Mesenchymal stem cell (in vitro differentiated cells and primary cell): ENCODE measurements at regions not wholly inside any gene's neighbourhood (a gene's known extent, or its start where the extent isn't known, plus 50 kb on each side); places are given as distances from the start of the nearest gene placed in this dataset.
"Not testable (repeated sequence)": the region's sequence is repeated elsewhere in the genome, so short reads cannot be mapped to it uniquely, and the experiment has no call there.

Source experiments
- DNase-seq: peaks from one replicate; pipeline ENCODE4 v3.0.0-alpha.2; 2013
- H2AFZ ChIP-seq: one replicate; pipeline ENCODE4 v1.6.1; 2013; ENCODE audit warnings: low read depth, mild to moderate bottlenecking, control low read depth, inconsistent platforms, low read length, moderate library complexity
- H2AK5ac ChIP-seq: 2 replicates; pipeline ENCODE4 v1.6.1; 2013; ENCODE audit warnings: low read length, moderate library complexity, mild to moderate bottlenecking, inconsistent platforms; ENCODE audit not compliant: severe bottlenecking
- H2BK120ac ChIP-seq: one replicate; pipeline ENCODE4 v1.6.1; 2013; ENCODE audit warnings: low read depth, mild to moderate bottlenecking, inconsistent platforms, low read length, moderate library complexity
- H2BK12ac ChIP-seq, 2 experiments: one replicate each; pipeline ENCODE4 v1.6.1; 2013; ENCODE audit warnings: inconsistent platforms in 2 of 2, low read length in 2 of 2, mild to moderate bottlenecking in 2 of 2, moderate library complexity in 2 of 2, control low read depth in 1 of 2
- H2BK15ac ChIP-seq: one replicate; pipeline ENCODE4 v1.6.1; 2013; ENCODE audit warnings: mild to moderate bottlenecking, low read depth, inconsistent platforms; ENCODE audit not compliant: poor library complexity, severe bottlenecking
- H2BK5ac ChIP-seq: 2 replicates; pipeline ENCODE4 v1.6.1; 2013; ENCODE audit warnings: low read depth, mild to moderate bottlenecking, low read length, control low read depth, inconsistent platforms; ENCODE audit not compliant: poor library complexity, severe bottlenecking
- H3K14ac ChIP-seq, 2 experiments: one replicate each; pipeline ENCODE4 v1.6.1; 2013; ENCODE audit warnings: inconsistent platforms in 2 of 2, low read length in 2 of 2, control low read depth in 1 of 2, mild to moderate bottlenecking in 1 of 2, moderate library complexity in 1 of 2
- H3K18ac ChIP-seq, 2 experiments: one replicate each; pipeline ENCODE4 v1.6.1; 2013; ENCODE audit warnings: inconsistent platforms in 2 of 2, low read length in 2 of 2, control low read depth in 1 of 2, low read depth in 1 of 2, mild to moderate bottlenecking in 1 of 2
- H3K23ac ChIP-seq, 2 experiments: one replicate each; pipeline ENCODE4 v1.6.1; 2013; ENCODE audit warnings: inconsistent platforms in 2 of 2, low read length in 2 of 2, mild to moderate bottlenecking in 2 of 2, moderate library complexity in 2 of 2, control low read depth in 1 of 2
- H3K27ac ChIP-seq: 2 replicates; pipeline ENCODE4 v1.5.1; 2013; ENCODE audit warnings: mild to moderate bottlenecking, moderate library complexity, low read length, control low read depth, inconsistent platforms; ENCODE audit not compliant: poor library complexity, severe bottlenecking
- H3K27me3 ChIP-seq, 2 experiments: 2 replicates each; pipeline versions ENCODE4 v1.6.1 to v1.7.0; 2013; ENCODE audit warnings: low read length in 2 of 2, mild to moderate bottlenecking in 2 of 2, moderate library complexity in 2 of 2, control low read depth in 1 of 2, inconsistent platforms in 1 of 2; ENCODE audit not compliant: control insufficient read depth in 1 of 2, insufficient read depth in 1 of 2
- H3K36me3 ChIP-seq, 2 experiments: 2 replicates each; pipeline versions ENCODE4 v1.6.1 to v1.7.0; 2013; ENCODE audit warnings: low read length in 2 of 2, control low read depth in 1 of 2, inconsistent platforms in 1 of 2, low read depth in 1 of 2, mild to moderate bottlenecking in 1 of 2; ENCODE audit not compliant: insufficient read depth in 2 of 2, control insufficient read depth in 1 of 2
- H3K4ac ChIP-seq, 2 experiments: one replicate each; pipeline ENCODE4 v1.6.1; 2013; ENCODE audit warnings: inconsistent platforms in 2 of 2, low read length in 2 of 2, mild to moderate bottlenecking in 2 of 2, moderate library complexity in 2 of 2, control low read depth in 1 of 2, low read depth in 1 of 2
- H3K4me1 ChIP-seq: 2 replicates; pipeline ENCODE4 v1.6.1; 2013; ENCODE audit warnings: low read depth, low read length, control low read depth; ENCODE audit not compliant: control insufficient read depth, insufficient read depth
- H3K4me2 ChIP-seq: 2 replicates; pipeline ENCODE4 v1.6.1; 2013; ENCODE audit warnings: low read length, mild to moderate bottlenecking, inconsistent platforms; ENCODE audit not compliant: poor library complexity, severe bottlenecking
- H3K4me3 ChIP-seq, 2 experiments: 2 replicates each; pipeline versions ENCODE4 v1.5.1 to v1.7.0; 2013; ENCODE audit warnings: low read length in 2 of 2, mild to moderate bottlenecking in 2 of 2, control low read depth in 1 of 2, low read depth in 1 of 2; ENCODE audit not compliant: insufficient read depth in 1 of 2
- H3K79me1 ChIP-seq: replicated peaks from 2 replicates; pipeline ENCODE4 v1.6.1; 2013; ENCODE audit warnings: mild to moderate bottlenecking, control low read depth, low read length, inconsistent platforms; ENCODE audit not compliant: poor library complexity, severe bottlenecking
- H3K9ac ChIP-seq: 2 replicates; pipeline ENCODE4 v1.7.0; 2013; ENCODE audit warnings: mild to moderate bottlenecking, low read length, moderate library complexity
- H3K9me3 ChIP-seq: 2 replicates; pipeline ENCODE4 v1.7.0; 2013; ENCODE audit warnings: mild to moderate bottlenecking, low read length; ENCODE audit not compliant: control insufficient read depth
- H4K8ac ChIP-seq: one replicate; pipeline ENCODE4 v1.6.1; 2013; ENCODE audit warnings: inconsistent platforms, mild to moderate bottlenecking, low read length, moderate library complexity
- H4K91ac ChIP-seq: one replicate; pipeline ENCODE4 v1.6.1; 2013; ENCODE audit warnings: mild to moderate bottlenecking, low read length, inconsistent platforms
- WGBS: methylation state at CpG from one replicate; pipeline ENCODE4 v1.1.7; 2013; ENCODE audit warnings: mixed read lengths; 5-methylcytosine and 5-hydroxymethylcytosine counted together

GRCh38 chr3:67248726-67249125, 250.6 kb downstream of the KBTBD8 start:
- WGBS, result 67% methylated on average over 2 of the region's 3 CpGs
- Histone ChIP-seq H2BK12ac (no peak overlapping the region), H2BK120ac (no peak overlapping the region), H4K8ac (no peak overlapping the region), H3K27ac (no peak overlapping the region), H3K9ac (no peak overlapping the region), H3K27me3 (no peaks in the 10 kb centered on the region), H3K23ac (no peak overlapping the region), H3K4ac (no peak overlapping the region), H2BK15ac (no peak overlapping the region), H4K91ac (no peak overlapping the region), H3K4me1 (no peaks in the 10 kb centered on the region), H3K9me3 (no peaks in the 10 kb centered on the region), H3K18ac (no peak overlapping the region), H3K4me2 (no peak overlapping the region), H2AFZ (no peak overlapping the region), H2AK5ac (no peak overlapping the region), H2BK5ac (no peak overlapping the region), H3K14ac (no peak overlapping the region), H3K4me3 (no peak overlapping the region), H3K79me1 (no peaks in the 10 kb centered on the region), H3K36me3 (no peaks in the 10 kb centered on the region)
- DNase-seq, result no peak

- H3K79me1 ChIP-seq, H2BK120ac ChIP-seq, H2BK12ac ChIP-seq, H3K4me1 ChIP-seq, H3K4me3 ChIP-seq, H2BK15ac ChIP-seq, H4K8ac ChIP-seq, H2AK5ac ChIP-seq, H3K4ac ChIP-seq, H2BK5ac ChIP-seq, H3K14ac ChIP-seq, H3K27me3 ChIP-seq, H3K18ac ChIP-seq, H4K91ac ChIP-seq, H3K9ac ChIP-seq, H3K36me3 ChIP-seq, H3K9me3 ChIP-seq, H3K4me2 ChIP-seq, H3K27ac ChIP-seq, H3K23ac ChIP-seq, DNase-seq, H2AFZ ChIP-seq: not testable (repeated sequence)
- 51% methylated on average over 1 of the region's 1 CpG for WGBS
Observed at GRCh38 chr3:67252906-67253305, 254.8 kb downstream of the KBTBD8 start.

GRCh38 chr3:67278015-67278618, 280.0 kb downstream of the KBTBD8 start:
- no peak for DNase-seq
- no peak overlapping the region for H2BK15ac ChIP-seq
- H3K27me3 ChIP-seq, result no peaks in the 10 kb centered on the region
- H2AK5ac ChIP-seq, result no peak overlapping the region
- no peaks in the 10 kb centered on the region for H3K4me1 ChIP-seq
- peaks cover 8% of the 10 kb centered on the region for H3K9me3 ChIP-seq
- no peak overlapping the region for H3K4me3 ChIP-seq
- no peak overlapping the region for H3K27ac ChIP-seq
- H2AFZ ChIP-seq, result no peak overlapping the region
- H3K23ac ChIP-seq, result no peak overlapping the region
- H2BK120ac ChIP-seq, result no peak overlapping the region
- H3K79me1 ChIP-seq, result no peaks in the 10 kb centered on the region
- H3K14ac ChIP-seq, result no peak overlapping the region
- no peak overlapping the region for H4K91ac ChIP-seq
- H3K9ac ChIP-seq, result no peak overlapping the region
- no peak overlapping the region for H4K8ac ChIP-seq
- no peak overlapping the region for H2BK12ac ChIP-seq
- H3K36me3 ChIP-seq, result no peaks in the 10 kb centered on the region
- H3K4me2 ChIP-seq, result no peak overlapping the region
- no peak overlapping the region for H3K4ac ChIP-seq
- H3K18ac ChIP-seq, result no peak overlapping the region
- H2BK5ac ChIP-seq, result no peak overlapping the region
- WGBS, result 88% methylated on average over 2 of the region's 3 CpGs

GRCh38 chr3:67286586-67286985, 288.5 kb downstream of the KBTBD8 start:
- H3K4ac ChIP-seq, result no peak overlapping the region
- no peak for DNase-seq
- no peak overlapping the region for H3K18ac ChIP-seq
- no peaks in the 10 kb centered on the region for H3K79me1 ChIP-seq
- H2BK5ac ChIP-seq, result no peak overlapping the region
- H3K27ac ChIP-seq, result no peak overlapping the region
- H2BK12ac ChIP-seq, result no peak overlapping the region
- no peak overlapping the region for H3K9ac ChIP-seq
- H2BK15ac ChIP-seq, result no peak overlapping the region
- H3K4me3 ChIP-seq, result no peak overlapping the region
- H3K36me3 ChIP-seq, result no peaks in the 10 kb centered on the region
- H3K9me3 ChIP-seq, result peaks cover 3% of the 10 kb centered on the region
- no peak overlapping the region for H4K8ac ChIP-seq
- no peaks in the 10 kb centered on the region for H3K4me1 ChIP-seq
- no peak overlapping the region for H2AFZ ChIP-seq
- H3K14ac ChIP-seq, result no peak overlapping the region
- WGBS, result 72% methylated on average over 2 of the region's 2 CpGs
- H4K91ac ChIP-seq, result no peak overlapping the region
- no peaks in the 10 kb centered on the region for H3K27me3 ChIP-seq
- H2AK5ac ChIP-seq, result no peak overlapping the region
- H3K4me2 ChIP-seq, result no peak overlapping the region
- no peak overlapping the region for H3K23ac ChIP-seq
- no peak overlapping the region for H2BK120ac ChIP-seq
